ENCODE measurements at regions not wholly inside any gene's neighbourhood (a gene's known extent, or its start where the extent isn't known, plus 50 kb on each side); places are given as distances from the start of the nearest gene placed in this dataset.

DNA sequence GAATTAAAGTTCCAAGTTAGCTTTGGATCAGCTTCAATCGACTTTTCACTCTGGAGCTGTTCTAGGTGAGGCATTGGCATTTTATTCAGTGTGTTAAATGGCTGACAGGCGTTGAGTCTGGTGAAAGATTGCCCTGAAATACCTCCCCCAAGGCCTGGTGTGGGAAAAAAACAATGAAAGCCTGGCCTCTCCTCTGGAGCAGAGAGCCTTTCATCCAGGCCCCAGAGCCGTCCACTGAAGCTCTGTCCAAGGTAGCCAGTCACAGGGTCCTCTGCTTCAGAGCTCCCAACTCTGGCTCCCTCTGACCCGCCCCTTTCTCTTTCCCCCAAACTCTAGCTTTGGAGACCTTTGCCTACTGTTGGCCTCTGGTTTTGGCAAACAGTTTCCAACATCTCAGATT is 123.6 kb upstream of the CRHR1 start:
- TF ChIP-seq, protein P1, sequence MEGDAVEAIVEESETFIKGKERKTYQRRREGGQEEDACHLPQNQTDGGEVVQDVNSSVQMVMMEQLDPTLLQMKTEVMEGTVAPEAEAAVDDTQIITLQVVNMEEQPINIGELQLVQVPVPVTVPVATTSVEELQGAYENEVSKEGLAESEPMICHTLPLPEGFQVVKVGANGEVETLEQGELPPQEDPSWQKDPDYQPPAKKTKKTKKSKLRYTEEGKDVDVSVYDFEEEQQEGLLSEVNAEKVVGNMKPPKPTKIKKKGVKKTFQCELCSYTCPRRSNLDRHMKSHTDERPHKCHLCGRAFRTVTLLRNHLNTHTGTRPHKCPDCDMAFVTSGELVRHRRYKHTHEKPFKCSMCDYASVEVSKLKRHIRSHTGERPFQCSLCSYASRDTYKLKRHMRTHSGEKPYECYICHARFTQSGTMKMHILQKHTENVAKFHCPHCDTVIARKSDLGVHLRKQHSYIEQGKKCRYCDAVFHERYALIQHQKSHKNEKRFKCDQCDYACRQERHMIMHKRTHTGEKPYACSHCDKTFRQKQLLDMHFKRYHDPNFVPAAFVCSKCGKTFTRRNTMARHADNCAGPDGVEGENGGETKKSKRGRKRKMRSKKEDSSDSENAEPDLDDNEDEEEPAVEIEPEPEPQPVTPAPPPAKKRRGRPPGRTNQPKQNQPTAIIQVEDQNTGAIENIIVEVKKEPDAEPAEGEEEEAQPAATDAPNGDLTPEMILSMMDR (IDR thresholded peaks at IDR 0.05) = no peak
- TF ChIP-seq EZH2 (IDR thresholded peaks at IDR 0.05; ENCODE audit: borderline replicate concordance, insufficient read depth, low read depth, low read length, poor library complexity, severe bottlenecking) = no peak
